Cardiac muscle cell (in vitro differentiated cells and primary cell): ENCODE measurements at regions not wholly inside any gene's neighbourhood (a gene's known extent, or its start where the extent isn't known, plus 50 kb on each side); places are given as distances from the start of the nearest gene placed in this dataset.
A peak's percentile ranks its signal among the peaks of the same experiment; 100 is the strongest.

Experiments used
- DNase-seq, 2 donors: peaks; one replicate each; pipeline versions ENCODE4 v3.0.0 to v3.0.0-alpha.2; 2010 to 2017; ENCODE audit warnings: low read depth in 1 of 2, low spot score in 1 of 2
- H3K27ac ChIP-seq: fragments of 200-600 bp; sonication (generic); 2 replicates; pipeline ENCODE4 v1.5.1; 2016
- H3K27me3 ChIP-seq: fragments of 200-600 bp; sonication (generic); 2 replicates; pipeline ENCODE4 v1.6.0; 2016; ENCODE audit warnings: control low read depth
- H3K36me3 ChIP-seq: fragments of 200-600 bp; sonication (generic); 2 replicates; pipeline ENCODE4 v1.5.1; 2016; ENCODE audit warnings: control low read depth
- H3K4me1 ChIP-seq: fragments of 200-600 bp; sonication (generic); 2 replicates; pipeline ENCODE4 v1.8.1; 2017; ENCODE audit warnings: low read depth, mild to moderate bottlenecking, mixed run types
- H3K4me3 ChIP-seq: fragments of 200-600 bp; sonication (generic); 2 replicates; pipeline ENCODE4 v1.5.1; 2016; ENCODE audit warnings: mild to moderate bottlenecking
- H3K9me3 ChIP-seq: fragments of 200-600 bp; sonication (generic); 2 replicates; pipeline ENCODE4 v1.5.1; 2017; ENCODE audit warnings: low read depth, mild to moderate bottlenecking, control low read depth
- CTCF ChIP-seq: IDR thresholded peaks from 2 replicates; pipeline ENCODE4 v1.5.1; 2012; ENCODE audit warnings: low read depth, mild to moderate bottlenecking, low read length

DNA sequence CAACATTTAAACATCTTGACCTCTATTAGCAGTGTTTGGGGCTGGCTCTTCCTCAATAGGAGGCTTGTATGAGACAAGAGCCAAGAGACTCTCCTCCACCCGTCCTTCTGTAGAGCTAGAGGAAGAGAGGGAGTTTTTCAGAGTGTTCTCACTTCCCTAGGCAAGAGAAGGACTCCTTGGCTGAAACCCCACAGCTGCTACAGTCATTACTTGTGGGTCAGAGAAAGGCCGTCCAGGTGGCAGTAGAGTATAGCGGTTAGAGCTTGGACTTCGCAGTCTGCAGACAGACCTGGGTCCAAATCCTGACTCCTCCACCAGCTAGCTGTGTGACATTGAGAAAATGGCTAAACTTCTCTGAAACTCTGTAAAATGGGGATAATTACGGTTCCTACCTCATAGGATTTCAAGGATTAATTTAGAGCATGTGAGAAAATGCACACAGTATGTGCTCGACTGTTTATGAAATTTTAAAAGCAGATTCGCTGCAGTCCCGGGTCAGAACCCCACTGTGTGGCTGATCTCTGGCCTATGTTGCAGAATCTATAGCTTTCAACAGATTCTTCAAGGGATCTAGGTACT lies 80.8 kb upstream of the ARAP3 start:
- peak in 1 of 2 donors; percentile 14 for DNase-seq
- TF ChIP-seq CTCF: no peak
- Histone ChIP-seq H3K27me3 (peaks cover 27% of the 10 kb centered on the region), H3K4me3 (no peak overlapping the region), H3K9me3 (no peaks in the 10 kb centered on the region), H3K4me1 (no peaks in the 10 kb centered on the region), H3K36me3 (no peaks in the 10 kb centered on the region), H3K27ac (no peak overlapping the region)

GRCh38 chr5:141762316-141762715 lies 80.3 kb upstream of the ARAP3 start:
- Histone ChIP-seq H3K36me3 (no peaks in the 10 kb centered on the region), H3K27ac (no peak overlapping the region), H3K9me3 (no peaks in the 10 kb centered on the region), H3K4me1 (no peaks in the 10 kb centered on the region), H3K4me3 (no peak overlapping the region), H3K27me3 (peaks cover 27% of the 10 kb centered on the region)
- DNase-seq: no peak
- TF ChIP-seq CTCF: no peak

DNA sequence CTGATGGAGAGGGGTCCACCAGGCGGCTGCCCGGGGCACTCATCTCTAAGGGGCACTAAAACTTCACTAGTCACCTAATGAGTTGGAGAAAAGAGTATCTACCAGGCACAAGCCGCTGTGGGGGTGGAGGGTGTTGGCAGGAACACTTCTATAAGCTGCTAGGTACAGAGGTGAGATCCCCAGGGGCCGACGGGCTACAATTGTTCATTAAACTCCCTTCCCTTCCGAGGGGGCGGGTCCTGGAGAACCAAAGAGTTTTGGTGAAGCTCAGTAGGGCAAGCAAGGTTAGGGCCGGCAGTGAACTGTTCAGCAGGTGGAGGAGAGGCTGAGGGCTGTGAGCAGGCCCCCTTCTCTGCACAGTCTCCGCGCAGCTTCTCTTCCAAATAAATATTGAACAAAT lies 78.7 kb upstream of the ARAP3 start:
- no peak overlapping the region for H3K4me3 ChIP-seq
- H3K4me1 ChIP-seq: no peaks in the 10 kb centered on the region
- no peaks in the 10 kb centered on the region for H3K36me3 ChIP-seq
- H3K27ac ChIP-seq: no peak overlapping the region
- H3K27me3 ChIP-seq: peaks cover 27% of the 10 kb centered on the region
- DNase-seq: no peak
- no peak for TF ChIP-seq CTCF
- no peaks in the 10 kb centered on the region for H3K9me3 ChIP-seq

GRCh38 chr5:141760193-141760592 lies 78.2 kb upstream of the ARAP3 start:
- Histone ChIP-seq H3K27ac (no peak overlapping the region), H3K36me3 (no peaks in the 10 kb centered on the region), H3K4me3 (no peak overlapping the region), H3K4me1 (no peaks in the 10 kb centered on the region), H3K27me3 (peaks cover 30% of the 10 kb centered on the region), H3K9me3 (no peaks in the 10 kb centered on the region)
- TF ChIP-seq CTCF: no peak
- DNase-seq: no peak

DNA sequence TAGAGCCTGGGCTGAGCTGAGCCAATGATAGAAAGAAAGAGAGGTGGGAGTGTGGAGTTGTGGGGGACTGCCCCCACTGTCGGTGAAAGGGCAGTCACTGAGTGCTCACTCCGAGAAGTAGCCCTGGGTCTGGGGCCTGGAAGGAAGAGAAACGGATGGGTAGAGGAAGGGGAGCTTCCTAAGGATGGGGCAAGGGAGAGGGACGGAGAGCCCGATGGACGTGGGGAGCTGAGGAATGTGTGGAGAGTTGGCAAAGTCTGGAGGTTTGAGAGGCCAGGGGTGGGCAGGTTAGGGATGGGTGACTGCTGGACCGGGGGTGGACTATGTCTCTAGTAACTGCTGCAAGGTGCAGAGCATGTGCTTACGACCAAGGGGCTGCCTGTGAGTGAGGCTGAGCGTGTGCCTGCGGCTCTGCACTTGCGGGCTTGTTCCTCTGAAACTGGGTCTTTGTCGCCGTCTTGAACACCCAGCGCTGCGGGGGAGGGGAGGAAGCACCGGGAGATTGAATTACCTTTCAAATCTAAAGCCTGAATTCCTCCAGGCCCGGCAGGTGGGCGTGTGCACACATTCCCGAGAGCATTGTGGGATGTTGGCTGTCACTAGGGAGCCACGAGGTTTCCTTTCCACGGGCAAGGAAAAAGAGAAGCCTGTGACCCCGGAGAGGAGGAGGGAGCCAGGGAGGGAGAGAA lies 76.4 kb upstream of the ARAP3 start:
- Histone ChIP-seq H3K27ac (no peak overlapping the region), H3K9me3 (no peaks in the 10 kb centered on the region), H3K36me3 (no peaks in the 10 kb centered on the region), H3K27me3 (peaks cover 46% of the 10 kb centered on the region), H3K4me1 (no peaks in the 10 kb centered on the region), H3K4me3 (no peak overlapping the region)
- no peak for TF ChIP-seq CTCF
- DNase-seq: peak in 1 of 2 donors; percentile 25
